Esophagus muscularis mucosa (tissue), 4 donors: ENCODE measurements at regions not wholly inside any gene's neighbourhood (a gene's known extent, or its start where the extent isn't known, plus 50 kb on each side); places are given as distances from the start of the nearest gene placed in this dataset.

Experiments
- CTCF ChIP-seq, 3 experiments: fragments of 200-600 bp in 2 of 3; fragments of 450-650 bp in 1 of 3; sonication (generic) in 2 of 3; IDR thresholded peaks; one replicate each; pipeline ENCODE4 v1.5.1; 2017 to 2019; ENCODE audit warnings: antibody characterized with exemption in 3 of 3, mild to moderate bottlenecking in 2 of 3, moderate library complexity in 1 of 3
- EP300 ChIP-seq: sonication (generic); formaldehyde crosslinking; IDR thresholded peaks from one replicate; pipeline ENCODE4 v1.6.1; 2017; ENCODE audit warnings: antibody characterized with exemption
- POLR2A ChIP-seq: fragments of 450-650 bp; IDR thresholded peaks from one replicate; pipeline ENCODE4 v1.6.1; 2017; ENCODE audit warnings: antibody characterized with exemption, moderate library complexity, mild to moderate bottlenecking, low read depth
- POLR2AphosphoS5 ChIP-seq, 2 donors: sonication (generic); formaldehyde crosslinking; IDR thresholded peaks; one replicate each; pipeline ENCODE4 v1.6.1; 2017; ENCODE audit warnings: antibody characterized with exemption in 2 of 2

- TF ChIP-seq CTCF (IDR thresholded peaks at IDR 0.05) = no peak
- TF ChIP-seq POLR2A = no peak
- TF ChIP-seq POLR2AphosphoS5 (IDR thresholded peaks at IDR 0.05) = no peak
- TF ChIP-seq EP300 = no peak
Observed at GRCh38 chr3:17872457-17872856, 130.0 kb upstream of the TBC1D5 start.
